Erythroblast (primary cell): ENCODE measurements at regions not wholly inside any gene's neighbourhood (a gene's known extent, or its start where the extent isn't known, plus 50 kb on each side); places are given as distances from the start of the nearest gene placed in this dataset.

Source experiments
- GATA1 ChIP-seq: IDR thresholded peaks from 2 replicates; pipeline ENCODE4 v1.6.1; 2011; ENCODE audit warnings: low read depth, mild to moderate bottlenecking, control low read depth, low read length, moderate library complexity
- POLR2A ChIP-seq: IDR thresholded peaks from 2 replicates; pipeline ENCODE4 v1.6.1; 2011; ENCODE audit warnings: mild to moderate bottlenecking, low read length

GRCh38 chr18:67139899-67140298, 376.6 kb downstream of the DSEL start:
- TF ChIP-seq POLR2A (no peak), GATA1 (no peak)
